ENCODE measurements at regions not wholly inside any gene's neighbourhood (a gene's known extent, or its start where the extent isn't known, plus 50 kb on each side); places are given as distances from the start of the nearest gene placed in this dataset.

GRCh38 chr6:113458368-113459010, 398.7 kb upstream of the MARCKS start:
- H3K27ac Mint-ChIP-seq: peak overlapping the region; percentile 34; the same call in 1 of the 2 replicates
- no peak for TF ChIP-seq CTCF (IDR thresholded peaks at IDR 0.05)

GRCh38 chr6:113461153-113461932, 395.8 kb upstream of the MARCKS start:
- peaks cover 55% of the 10 kb centered on the region for H3K4me1 Mint-ChIP-seq (ENCODE audit: low read depth)
- H3K27me3 Mint-ChIP-seq (ENCODE audit: insufficient read depth): no peaks in the 10 kb centered on the region
- no peak overlapping the region for H3K27ac Mint-ChIP-seq
- DNase-seq: no peak
- peaks cover 6% of the 10 kb centered on the region; the same call in 1 of the 2 replicates for H3K36me3 Mint-ChIP-seq (ENCODE audit: low read depth)
- H3K4me3 Mint-ChIP-seq: no peak overlapping the region
- no peaks in the 10 kb centered on the region for H3K9me3 Mint-ChIP-seq
- peak; percentile 52; the same call in 1 of the 2 replicates for TF ChIP-seq CTCF (IDR thresholded peaks at IDR 0.05)

More at GRCh38 chr6:113458368-113459010, 398.7 kb upstream of the MARCKS start:
- no peak for DNase-seq
- Mint-ChIP-seq H3K27me3 (ENCODE audit: insufficient read depth) (no peaks in the 10 kb centered on the region; the same call in 1 of the 2 replicates), H3K36me3 (ENCODE audit: low read depth) (peaks cover 6% of the 10 kb centered on the region; the same call in 1 of the 2 replicates), H3K9me3 (no peaks in the 10 kb centered on the region), H3K4me3 (0 out of 2 replicates have a peak overlapping the region, but pooled peaks have one; percentile 20), H3K4me1 (ENCODE audit: low read depth) (peaks cover 36% of the 10 kb centered on the region)

GRCh38 chr6:113464536-113464935, 392.6 kb upstream of the MARCKS start:
- Mint-ChIP-seq H3K4me1 (ENCODE audit: low read depth) (peaks cover 31% of the 10 kb centered on the region), H3K36me3 (ENCODE audit: low read depth) (no peaks in the 10 kb centered on the region; the same call in 1 of the 2 replicates), H3K4me3 (peak overlapping the region; percentile 15; the same call in 1 of the 2 replicates), H3K27ac (peak overlapping the region; percentile 58), H3K9me3 (no peaks in the 10 kb centered on the region), H3K27me3 (ENCODE audit: insufficient read depth) (no peaks in the 10 kb centered on the region)
- DNase-seq: no peak
- no peak for TF ChIP-seq CTCF (IDR thresholded peaks at IDR 0.05)

GRCh38 chr6:113464960-113465359, 392.2 kb upstream of the MARCKS start:
- Mint-ChIP-seq H3K27ac (peak overlapping the region; percentile 58), H3K27me3 (ENCODE audit: insufficient read depth) (no peaks in the 10 kb centered on the region), H3K36me3 (ENCODE audit: low read depth) (no peaks in the 10 kb centered on the region; the same call in 1 of the 2 replicates), H3K4me3 (peak overlapping the region; percentile 31; the same call in 1 of the 2 replicates), H3K9me3 (no peaks in the 10 kb centered on the region), H3K4me1 (ENCODE audit: low read depth) (peaks cover 31% of the 10 kb centered on the region)
- peak; percentile 61 for DNase-seq
- no peak for TF ChIP-seq CTCF (IDR thresholded peaks at IDR 0.05)

GRCh38 chr6:113466526-113466925, 390.6 kb upstream of the MARCKS start:
- Mint-ChIP-seq H3K27me3 (ENCODE audit: insufficient read depth) (no peaks in the 10 kb centered on the region), H3K4me3 (no peak overlapping the region), H3K36me3 (ENCODE audit: low read depth) (no peaks in the 10 kb centered on the region; the same call in 1 of the 2 replicates), H3K27ac (no peak overlapping the region), H3K9me3 (no peaks in the 10 kb centered on the region), H3K4me1 (ENCODE audit: low read depth) (peaks cover 26% of the 10 kb centered on the region)
- DNase-seq: no peak
- TF ChIP-seq CTCF (IDR thresholded peaks at IDR 0.05): no peak

Measured in HFFc6 (cell line).